Caco-2 (cell line): ENCODE measurements at regions not wholly inside any gene's neighbourhood (a gene's known extent, or its start where the extent isn't known, plus 50 kb on each side); places are given as distances from the start of the nearest gene placed in this dataset.

Experiments
- BruUV-seq: library from RNA; stranded (reverse); fragments of 400-500 nt; replicated peaks from 2 replicates; lab custom pipeline; 2021; lab: Mats Ljungman, UMichigan
- CTCF ChIA-PET: fragments of 300-600 bp; sonication (Branson Sonifier 250); formaldehyde crosslinking; loops from one replicate; lab custom pipeline; 2022; ENCODE audit warnings: antibody characterized with exemption; lab: Charles Lee
- POLR2A ChIA-PET: fragments of 300-600 bp; sonication (Branson Sonifier 250); formaldehyde crosslinking; loops from one replicate; lab custom pipeline; 2022; ENCODE audit warnings: antibody characterized with exemption; lab: Charles Lee
- DNase-seq, 2 experiments: peaks; one replicate each; pipeline versions ENCODE4 v3.0.0 to v3.0.0-alpha.2; 2020 to 2022
- H3K27me3 ChIP-seq: replicated peaks from 2 replicates; pipeline ENCODE4 v1.6.0; 2011; ENCODE audit warnings: low read length; ENCODE audit not compliant: control insufficient read depth, insufficient read depth
- H3K36me3 ChIP-seq: 2 replicates; pipeline ENCODE4 v1.5.1; 2011; ENCODE audit warnings: low read length; ENCODE audit not compliant: control insufficient read depth, insufficient read depth
- H3K4me1 ChIP-seq: fragments of 250-450 bp; sonication (Bioruptor Pico); 2 replicates; pipeline ENCODE4 v1.5.1; 2020; ENCODE audit warnings: mild to moderate bottlenecking
- H3K4me3 ChIP-seq: 2 replicates; pipeline ENCODE4 v1.5.1; 2011; ENCODE audit warnings: low read depth, mild to moderate bottlenecking, control low read depth, low read length
- H3K9me3 ChIP-seq: fragments of 250-450 bp; sonication (Bioruptor Pico); 2 replicates; pipeline ENCODE4 v1.5.1; 2020; ENCODE audit warnings: mild to moderate bottlenecking, moderate library complexity
- H3K27ac Mint-ChIP-seq: one replicate; pipeline ENCODE4 v1.8.0; 2022; ENCODE audit warnings: mixed read lengths; ENCODE audit not compliant: unreplicated experiment
- H3K27me3 Mint-ChIP-seq: one replicate; pipeline ENCODE4 v1.8.0; 2022; ENCODE audit warnings: mixed read lengths; ENCODE audit not compliant: insufficient read depth, unreplicated experiment
- H3K36me3 Mint-ChIP-seq: one replicate; pipeline ENCODE4 v1.8.0; 2022; ENCODE audit warnings: mild to moderate bottlenecking, mixed read lengths; ENCODE audit not compliant: insufficient read depth, unreplicated experiment
- H3K4me1 Mint-ChIP-seq: one replicate; pipeline ENCODE4 v1.8.0; 2022; ENCODE audit warnings: low read depth, mixed read lengths; ENCODE audit not compliant: unreplicated experiment
- H3K4me3 Mint-ChIP-seq: one replicate; pipeline ENCODE4 v1.8.0; 2022; ENCODE audit warnings: mild to moderate bottlenecking, moderate library complexity, mixed read lengths; ENCODE audit not compliant: unreplicated experiment
- H3K9me3 Mint-ChIP-seq: one replicate; pipeline ENCODE4 v1.8.0; 2022; ENCODE audit warnings: mixed read lengths; ENCODE audit not compliant: unreplicated experiment
- intact Hi-C: fragments of 100-400 bp; cut with micrococcal nuclease; formaldehyde crosslinking; loops from one replicate; pipeline ENCODE4 v1.10.0; 2022; ENCODE audit not compliant: unreplicated experiment
- TF ChIP-seq, protein P1 (sequence below), 2 experiments: fragments of 200-600 bp in 1 of 2; IDR thresholded peaks; 1 replicate in 1 of 2; 2 replicates in 1 of 2; pipeline versions ENCODE4 v1.5.1 to v1.8.0; 2011 to 2022; ENCODE audit warnings: antibody characterized with exemption in 1 of 2, control low read depth in 1 of 2, inconsistent platforms in 1 of 2, low read depth in 1 of 2, low read length in 1 of 2, mild to moderate bottlenecking in 1 of 2, moderate library complexity in 1 of 2; ENCODE audit not compliant: insufficient read depth in 1 of 2, severe bottlenecking in 1 of 2, unreplicated experiment in 1 of 2

DNA sequence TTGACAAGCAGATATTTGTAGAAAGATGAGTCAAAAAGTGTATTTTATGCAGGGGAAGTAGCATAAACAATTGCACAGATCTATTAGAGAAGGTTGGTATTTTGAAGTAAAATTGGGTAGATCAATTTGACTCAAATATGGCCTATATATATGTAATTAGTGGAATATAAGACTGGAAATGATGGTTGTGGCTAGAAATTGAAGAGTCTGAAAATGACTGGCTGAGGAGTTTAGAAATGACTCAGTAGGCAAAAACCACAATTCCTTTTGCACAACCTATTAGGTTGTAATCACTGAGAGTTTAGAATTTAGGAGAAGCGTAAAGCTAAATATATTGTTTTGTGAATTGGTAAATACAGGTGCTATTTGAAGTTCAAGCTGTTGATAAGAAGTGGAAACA lies 622.6 kb upstream of the PCDH20 start:
- H3K9me3 ChIP-seq: no peaks in the 10 kb centered on the region
- no peaks in the 10 kb centered on the region for H3K36me3 ChIP-seq
- no peak overlapping the region for H3K4me3 ChIP-seq
- no peaks in the 10 kb centered on the region for H3K4me1 ChIP-seq
- CTCF ChIA-PET: no interaction called here
- TF ChIP-seq, protein P1, sequence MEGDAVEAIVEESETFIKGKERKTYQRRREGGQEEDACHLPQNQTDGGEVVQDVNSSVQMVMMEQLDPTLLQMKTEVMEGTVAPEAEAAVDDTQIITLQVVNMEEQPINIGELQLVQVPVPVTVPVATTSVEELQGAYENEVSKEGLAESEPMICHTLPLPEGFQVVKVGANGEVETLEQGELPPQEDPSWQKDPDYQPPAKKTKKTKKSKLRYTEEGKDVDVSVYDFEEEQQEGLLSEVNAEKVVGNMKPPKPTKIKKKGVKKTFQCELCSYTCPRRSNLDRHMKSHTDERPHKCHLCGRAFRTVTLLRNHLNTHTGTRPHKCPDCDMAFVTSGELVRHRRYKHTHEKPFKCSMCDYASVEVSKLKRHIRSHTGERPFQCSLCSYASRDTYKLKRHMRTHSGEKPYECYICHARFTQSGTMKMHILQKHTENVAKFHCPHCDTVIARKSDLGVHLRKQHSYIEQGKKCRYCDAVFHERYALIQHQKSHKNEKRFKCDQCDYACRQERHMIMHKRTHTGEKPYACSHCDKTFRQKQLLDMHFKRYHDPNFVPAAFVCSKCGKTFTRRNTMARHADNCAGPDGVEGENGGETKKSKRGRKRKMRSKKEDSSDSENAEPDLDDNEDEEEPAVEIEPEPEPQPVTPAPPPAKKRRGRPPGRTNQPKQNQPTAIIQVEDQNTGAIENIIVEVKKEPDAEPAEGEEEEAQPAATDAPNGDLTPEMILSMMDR (IDR thresholded peaks at IDR 0.05; ENCODE audit: insufficient read depth in 1 of 2, low read depth in 1 of 2, low read length in 1 of 2, severe bottlenecking in 1 of 2, unreplicated experiment in 1 of 2): no peak
- no peaks in the 10 kb centered on the region for H3K36me3 Mint-ChIP-seq
- no peak overlapping the region for H3K27ac Mint-ChIP-seq
- H3K9me3 Mint-ChIP-seq: no peaks in the 10 kb centered on the region
- H3K4me1 Mint-ChIP-seq: no peaks in the 10 kb centered on the region
- no peaks in the 10 kb centered on the region for H3K27me3 ChIP-seq
- H3K4me3 Mint-ChIP-seq: no peak overlapping the region
- H3K27me3 Mint-ChIP-seq: peaks cover 10% of the 10 kb centered on the region
- BruUV-seq: no TSS peak
- POLR2A ChIA-PET: no interaction called here
- DNase-seq: no peak
- intact Hi-C loops: no loop called here

GRCh38 chr13:62035981-62036380 lies 620.3 kb upstream of the PCDH20 start:
- H3K4me3 Mint-ChIP-seq: no peak overlapping the region
- H3K9me3 Mint-ChIP-seq: no peaks in the 10 kb centered on the region
- peaks cover 10% of the 10 kb centered on the region for H3K27me3 Mint-ChIP-seq
- no peak for DNase-seq
- intact Hi-C loops: no loop called here
- Histone ChIP-seq H3K36me3 (no peaks in the 10 kb centered on the region), H3K27me3 (no peaks in the 10 kb centered on the region), H3K4me3 (no peak overlapping the region), H3K4me1 (no peaks in the 10 kb centered on the region), H3K9me3 (no peaks in the 10 kb centered on the region)
- H3K36me3 Mint-ChIP-seq: no peaks in the 10 kb centered on the region
- TF ChIP-seq, protein P1 (IDR thresholded peaks at IDR 0.05; ENCODE audit: insufficient read depth in 1 of 2, low read depth in 1 of 2, low read length in 1 of 2, severe bottlenecking in 1 of 2, unreplicated experiment in 1 of 2): no peak
- H3K4me1 Mint-ChIP-seq: no peaks in the 10 kb centered on the region
- BruUV-seq: no TSS peak
- no peak overlapping the region for H3K27ac Mint-ChIP-seq
- POLR2A ChIA-PET: no interaction called here
- CTCF ChIA-PET: no interaction called here

- intact Hi-C loops: no loop called here
- no peak overlapping the region for H3K4me3 ChIP-seq
- DNase-seq: no peak
- Mint-ChIP-seq H3K4me3 (no peak overlapping the region), H3K36me3 (no peaks in the 10 kb centered on the region), H3K9me3 (no peaks in the 10 kb centered on the region), H3K27ac (no peak overlapping the region), H3K4me1 (no peaks in the 10 kb centered on the region), H3K27me3 (peaks cover 5% of the 10 kb centered on the region)
- TF ChIP-seq, protein P1 (IDR thresholded peaks at IDR 0.05; ENCODE audit: insufficient read depth in 1 of 2, low read depth in 1 of 2, low read length in 1 of 2, severe bottlenecking in 1 of 2, unreplicated experiment in 1 of 2): no peak
- H3K27me3 ChIP-seq: no peaks in the 10 kb centered on the region
- H3K36me3 ChIP-seq: no peaks in the 10 kb centered on the region
- ChIA-PET POLR2A (no interaction called here), CTCF (no interaction called here)
- H3K9me3 ChIP-seq: no peaks in the 10 kb centered on the region
- no TSS peak for BruUV-seq
- H3K4me1 ChIP-seq: no peaks in the 10 kb centered on the region
Observed at GRCh38 chr13:62033934-62034333, 618.3 kb upstream of the PCDH20 start.
